HepG2 (cell line): ENCODE measurements at regions not wholly inside any gene's neighbourhood (a gene's known extent, or its start where the extent isn't known, plus 50 kb on each side); places are given as distances from the start of the nearest gene placed in this dataset.

ENCODE experiments used
- EP300 ChIP-seq, 3 experiments: sonication (generic) in 1 of 3; formaldehyde crosslinking in 1 of 3; IDR thresholded peaks; 2 replicates each; pipeline versions ENCODE4 v1.5.1 to v1.6.1; 2011 to 2020; ENCODE audit warnings: low read depth in 2 of 3, low read length in 2 of 3, borderline replicate concordance in 1 of 3, improper control_type of control experiment in 1 of 3, mild to moderate bottlenecking in 1 of 3, missing genetic modification reagents in 1 of 3, moderate library complexity in 1 of 3
- KMT2A ChIP-seq: sonication (generic); formaldehyde crosslinking; IDR thresholded peaks from 2 replicates; pipeline ENCODE4 v1.4.0; 2020; ENCODE audit warnings: missing genetic modification reagents
- NFYB ChIP-seq: sonication (generic); formaldehyde crosslinking; IDR thresholded peaks from 2 replicates; pipeline ENCODE4 v1.4.0; 2020; ENCODE audit warnings: missing genetic modification reagents
- POLR2A ChIP-seq, 2 experiments: IDR thresholded peaks; 2 replicates each; pipeline ENCODE4 v1.6.1; 2011; ENCODE audit warnings: low read depth in 2 of 2, low read length in 2 of 2, mild to moderate bottlenecking in 1 of 2, moderate library complexity in 1 of 2; ENCODE audit not compliant: insufficient read depth in 1 of 2
- SMC3 ChIP-seq: IDR thresholded peaks from 2 replicates; pipeline ENCODE4 v1.6.1; 2011; ENCODE audit warnings: low read length, improper control_type of control experiment
- SUZ12 ChIP-seq: fragments of 150-350 bp; IDR thresholded peaks from 2 replicates; pipeline ENCODE4 v1.6.1; 2014; ENCODE audit warnings: low read depth, low read length
- ZNF136 ChIP-seq: sonication (generic); formaldehyde crosslinking; IDR thresholded peaks from 2 replicates; pipeline ENCODE4 v1.8.1; 2022; ENCODE audit warnings: low read depth, mild to moderate bottlenecking, moderate library complexity, missing genetic modification reagents
- ZNF883 ChIP-seq: sonication (generic); formaldehyde crosslinking; IDR thresholded peaks from 2 replicates; pipeline ENCODE4 v1.5.1; 2020; ENCODE audit warnings: mild to moderate bottlenecking, missing genetic modification reagents; ENCODE audit errors: not compliant biosample characterization
- ZSCAN12 ChIP-seq: sonication (generic); formaldehyde crosslinking; IDR thresholded peaks from 2 replicates; pipeline ENCODE4 v1.9.0; 2021; ENCODE audit warnings: mild to moderate bottlenecking, missing genetic modification reagents
- ZSCAN29 ChIP-seq: sonication (generic); formaldehyde crosslinking; conservative IDR thresholded peaks from 2 replicates; pipeline ENCODE4 v1.4.0; 2020; ENCODE audit warnings: mild to moderate bottlenecking, missing genetic modification reagents

GRCh38 chr6:50289366-50289765 is 239.6 kb upstream of the DEFB112 start:
- TF ChIP-seq POLR2A (IDR thresholded peaks at IDR 0.05; ENCODE audit: insufficient read depth in 1 of 2, low read depth in 2 of 2, low read length in 2 of 2) (no peak), SUZ12 (no peak), SMC3 (no peak), NFYB (CRISPR knock-in tag) (no peak), EP300 (IDR thresholded peaks at IDR 0.05; ENCODE audit: low read depth in 2 of 2, low read length in 2 of 2) (no peak), EP300 (CRISPR knock-in tag; IDR thresholded peaks at IDR 0.05; ENCODE audit: borderline replicate concordance) (no peak), ZSCAN29 (CRISPR knock-in tag) (no peak), ZNF883 (CRISPR knock-in tag) (no peak), ZSCAN12 (no peak), KMT2A (CRISPR knock-in tag) (no peak), ZNF136 (CRISPR knock-in tag) (no peak)
